Esophagus (tissue), 2 donors: ENCODE measurements at regions not wholly inside any gene's neighbourhood (a gene's known extent, or its start where the extent isn't known, plus 50 kb on each side); places are given as distances from the start of the nearest gene placed in this dataset.

Experiments
- H3K27ac ChIP-seq, 2 donors: one replicate each; pipeline ENCODE4 v1.5.1; 2013; ENCODE audit warnings: low read depth in 2 of 2, mild to moderate bottlenecking in 2 of 2, inconsistent platforms in 1 of 2, low read length in 1 of 2, moderate library complexity in 1 of 2
- H3K27me3 ChIP-seq, 2 donors: one replicate each; pipeline ENCODE4 v1.6.1; 2013; ENCODE audit warnings: low read length in 2 of 2, control low read depth in 1 of 2, mild to moderate bottlenecking in 1 of 2; ENCODE audit not compliant: insufficient read depth in 2 of 2, control insufficient read depth in 1 of 2
- H3K36me3 ChIP-seq, 2 donors: one replicate each; pipeline ENCODE4 v1.6.1; 2013; ENCODE audit warnings: low read length in 1 of 2; ENCODE audit not compliant: control insufficient read depth in 2 of 2, insufficient read depth in 2 of 2
- H3K4me1 ChIP-seq, 2 donors: one replicate each; pipeline ENCODE4 v1.6.1; 2013; ENCODE audit warnings: low read length in 1 of 2; ENCODE audit not compliant: control insufficient read depth in 2 of 2, insufficient read depth in 2 of 2
- H3K4me3 ChIP-seq, 2 donors: one replicate each; pipeline ENCODE4 v1.5.1; 2013; ENCODE audit warnings: low read length in 2 of 2, mild to moderate bottlenecking in 2 of 2, low read depth in 1 of 2, moderate library complexity in 1 of 2
- H3K9me3 ChIP-seq, 2 donors: one replicate each; pipeline ENCODE4 v1.6.1; 2013; ENCODE audit warnings: mild to moderate bottlenecking in 2 of 2, low read depth in 1 of 2, low read length in 1 of 2, moderate library complexity in 1 of 2; ENCODE audit not compliant: control insufficient read depth in 2 of 2, insufficient read depth in 1 of 2
- WGBS, 2 donors: extraction: QIAGEN DNeasy Blood & Tissue Kit; methylation state at CpG; one replicate each; pipeline ENCODE4 v1.1.7; 2013; 5-methylcytosine and 5-hydroxymethylcytosine counted together
- donor health status: healthy with polysubstance abuse.
- donor health status: Bipolar disorder and iron deficiency.

DNA sequence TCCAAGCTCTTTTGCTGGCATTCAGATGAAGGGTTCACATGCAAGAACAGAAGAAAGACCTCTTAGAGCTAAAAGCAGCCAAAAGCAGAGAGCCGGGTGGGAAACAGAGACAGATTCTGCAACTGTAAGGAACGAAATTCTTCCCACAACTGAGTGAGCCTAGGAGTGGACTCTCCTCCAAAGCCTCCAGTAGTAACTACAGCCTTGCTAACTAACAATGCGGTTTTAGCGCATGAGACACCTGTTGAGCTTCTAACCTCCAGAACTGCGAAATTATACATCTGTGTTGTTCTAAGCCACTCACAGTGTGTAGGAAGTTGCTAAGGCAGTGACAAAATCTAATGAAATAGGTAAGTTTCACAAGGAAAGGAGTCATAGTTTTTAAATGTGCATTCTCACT, 98.1 kb upstream of the SLITRK1 start:
- no peaks in the 10 kb centered on the region for H3K27me3 ChIP-seq
- no peaks in the 10 kb centered on the region for H3K4me1 ChIP-seq
- 76 to 78% methylated on average over 5 of the region's 5 CpGs for WGBS, 2 donors
- H3K27ac ChIP-seq: no peak overlapping the region
- H3K9me3 ChIP-seq: no peaks in the 10 kb centered on the region
- no peak overlapping the region for H3K4me3 ChIP-seq
- no peaks in the 10 kb centered on the region for H3K36me3 ChIP-seq

DNA sequence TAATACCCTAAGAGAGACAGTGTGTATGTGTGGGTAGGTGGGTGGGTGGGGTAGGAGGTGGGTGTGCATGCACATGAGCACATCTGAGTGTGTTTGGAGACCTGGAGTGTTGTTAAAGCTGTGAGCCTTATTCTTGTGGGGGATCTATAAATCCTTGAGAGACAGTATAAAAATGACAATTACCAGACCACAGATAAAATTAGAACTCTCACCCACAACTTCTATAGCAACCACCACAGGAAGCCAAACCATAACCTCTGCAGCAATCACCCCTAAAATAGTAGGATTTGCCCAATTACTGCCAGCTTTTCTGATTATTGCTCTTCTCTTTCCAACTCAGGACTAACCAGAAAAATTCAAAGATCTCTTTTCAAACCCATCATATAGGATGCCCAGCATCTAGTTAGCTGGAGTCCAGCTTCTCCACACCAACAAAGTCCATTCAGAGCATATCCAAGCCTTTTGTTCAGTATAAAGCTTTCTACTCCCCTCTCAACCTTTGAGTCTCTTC, 93.4 kb upstream of the SLITRK1 start:
- H3K4me1 ChIP-seq: no peaks in the 10 kb centered on the region
- H3K27me3 ChIP-seq: no peaks in the 10 kb centered on the region
- no peak overlapping the region for H3K27ac ChIP-seq
- H3K9me3 ChIP-seq: no peaks in the 10 kb centered on the region
- no peaks in the 10 kb centered on the region for H3K36me3 ChIP-seq
- H3K4me3 ChIP-seq: no peak overlapping the region

DNA sequence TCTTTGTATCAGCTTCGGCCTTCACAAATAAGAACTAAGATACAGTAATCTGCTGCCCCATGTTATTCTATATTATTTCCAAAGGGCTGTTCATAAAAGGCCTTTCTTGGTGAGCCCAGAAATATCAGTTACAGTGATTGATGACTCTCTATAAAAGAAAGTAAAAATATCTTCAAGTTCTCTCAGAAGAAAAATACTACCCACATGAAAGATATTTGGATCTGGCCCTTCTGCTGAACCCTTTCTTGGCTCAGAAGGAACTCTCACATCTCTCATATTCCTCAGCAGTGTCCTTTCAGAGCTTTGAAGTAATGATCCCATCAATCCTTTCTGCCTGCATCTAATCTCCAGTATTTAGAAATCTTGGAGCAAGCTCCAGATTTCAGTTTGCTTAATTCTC, 76.3 kb upstream of the SLITRK1 start:
- H3K4me3 ChIP-seq: no peak overlapping the region
- H3K9me3 ChIP-seq: no peaks in the 10 kb centered on the region
- H3K36me3 ChIP-seq: no peaks in the 10 kb centered on the region
- 43 to 51% methylated on average over 1 of the region's 1 CpG for WGBS, 2 donors
- no peaks in the 10 kb centered on the region for H3K27me3 ChIP-seq
- no peaks in the 10 kb centered on the region for H3K4me1 ChIP-seq
- H3K27ac ChIP-seq: no peak overlapping the region

- Histone ChIP-seq H3K36me3 (no peaks in the 10 kb centered on the region), H3K4me1 (no peaks in the 10 kb centered on the region), H3K27me3 (no peaks in the 10 kb centered on the region), H3K27ac (no peak overlapping the region), H3K4me3 (no peak overlapping the region), H3K9me3 (no peaks in the 10 kb centered on the region)
- 58 to 89% methylated on average over 3 of the region's 3 CpGs for WGBS, 2 donors
Observed at GRCh38 chr13:83955011-83955410, 72.7 kb upstream of the SLITRK1 start.

DNA sequence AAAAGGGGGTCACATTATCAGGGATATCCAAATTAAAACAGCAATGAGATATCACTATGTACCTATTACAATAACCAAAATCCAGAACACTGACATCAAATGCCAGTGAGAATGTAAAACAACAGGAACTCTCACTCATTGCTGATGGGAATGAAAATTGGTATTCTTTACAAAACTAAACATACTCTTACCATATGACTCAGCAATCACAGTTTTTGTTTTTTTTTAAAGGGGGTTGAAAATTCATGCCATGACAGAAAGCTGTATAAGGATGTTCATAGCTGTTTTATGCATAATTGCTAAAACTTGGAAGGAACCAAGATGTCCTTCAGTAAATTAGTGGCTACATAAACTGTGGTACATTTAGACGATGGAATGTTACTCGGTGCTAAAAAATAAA, 71.6 kb upstream of the SLITRK1 start:
- 96 to 98% methylated on average over 2 of the region's 2 CpGs for WGBS, 2 donors
- H3K9me3 ChIP-seq: no peaks in the 10 kb centered on the region
- H3K4me3 ChIP-seq: no peak overlapping the region
- no peaks in the 10 kb centered on the region for H3K36me3 ChIP-seq
- H3K27ac ChIP-seq: no peak overlapping the region
- no peaks in the 10 kb centered on the region for H3K4me1 ChIP-seq
- no peaks in the 10 kb centered on the region for H3K27me3 ChIP-seq

- Histone ChIP-seq H3K36me3 (no peaks in the 10 kb centered on the region), H3K27me3 (no peaks in the 10 kb centered on the region), H3K27ac (no peak overlapping the region), H3K9me3 (no peaks in the 10 kb centered on the region), H3K4me1 (no peaks in the 10 kb centered on the region), H3K4me3 (no peak overlapping the region)
- WGBS, 2 donors: 19 to 33% methylated on average over 1 of the region's 1 CpG
Observed at GRCh38 chr13:83950293-83950692, 68.0 kb upstream of the SLITRK1 start.

- no peaks in the 10 kb centered on the region for H3K27me3 ChIP-seq
- 66 to 67% methylated on average over 6 of the region's 6 CpGs for WGBS, 2 donors
Observed at GRCh38 chr13:83943530-83944279, 61.4 kb upstream of the SLITRK1 start.

GRCh38 chr13:83941701-83942335, 59.5 kb upstream of the SLITRK1 start:
- Histone ChIP-seq H3K36me3 (no peaks in the 10 kb centered on the region), H3K4me1 (no peaks in the 10 kb centered on the region), H3K27me3 (no peaks in the 10 kb centered on the region), H3K9me3 (no peaks in the 10 kb centered on the region), H3K4me3 (no peak overlapping the region), H3K27ac (no peak overlapping the region)
- 75 to 86% methylated on average over 4 of the region's 4 CpGs for WGBS, 2 donors

More at GRCh38 chr13:83943530-83944279, 61.4 kb upstream of the SLITRK1 start:
- Histone ChIP-seq H3K36me3 (no peaks in the 10 kb centered on the region), H3K4me1 (no peaks in the 10 kb centered on the region), H3K27ac (no peak overlapping the region), H3K4me3 (no peak overlapping the region), H3K9me3 (no peaks in the 10 kb centered on the region)

DNA sequence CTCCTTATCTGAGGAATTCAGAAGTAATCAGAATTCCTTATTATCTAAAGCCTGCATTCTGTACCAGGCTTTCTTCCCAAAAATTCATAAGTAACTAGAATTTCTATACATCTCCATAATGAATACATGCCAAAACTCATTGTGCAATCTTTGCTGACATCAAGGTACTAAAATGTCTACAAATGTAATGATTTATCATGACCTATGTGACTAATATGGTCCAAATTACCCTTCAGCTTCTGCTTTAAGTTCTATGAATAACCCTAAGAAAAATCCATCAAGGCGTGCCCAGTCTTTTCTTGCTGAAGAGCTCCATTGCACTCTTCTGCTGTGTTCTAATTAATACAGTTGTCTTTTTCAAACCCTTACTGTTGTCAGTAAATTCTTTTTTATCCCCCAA, 58.5 kb upstream of the SLITRK1 start:
- Histone ChIP-seq H3K27me3 (no peaks in the 10 kb centered on the region), H3K9me3 (no peaks in the 10 kb centered on the region), H3K36me3 (no peaks in the 10 kb centered on the region), H3K4me3 (no peak overlapping the region), H3K4me1 (no peaks in the 10 kb centered on the region), H3K27ac (no peak overlapping the region)
- WGBS, 2 donors: 69 to 79% methylated on average over 1 of the region's 1 CpG

DNA sequence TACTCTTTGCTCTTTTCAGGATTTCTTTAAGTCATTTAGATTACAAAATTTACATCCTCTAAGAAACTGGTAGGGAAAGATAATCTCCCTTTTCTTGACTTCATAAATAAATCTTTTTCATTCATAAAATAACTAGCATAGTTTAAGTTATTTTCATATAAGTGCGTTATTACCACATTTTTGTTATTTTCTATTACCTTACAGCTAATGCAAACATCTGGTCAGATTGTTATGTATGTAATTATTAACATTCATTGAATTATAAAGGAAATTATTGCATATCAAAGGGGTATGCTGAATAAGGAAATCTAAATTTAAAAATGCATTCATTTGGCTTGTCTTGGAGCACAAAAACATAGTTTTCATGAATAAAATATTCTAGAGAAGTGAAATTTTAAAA, 55.3 kb upstream of the SLITRK1 start:
- WGBS, 2 donors: 86 to 90% methylated on average over 1 of the region's 1 CpG
- Histone ChIP-seq H3K9me3 (no peaks in the 10 kb centered on the region), H3K4me3 (no peak overlapping the region), H3K4me1 (no peaks in the 10 kb centered on the region), H3K27me3 (no peaks in the 10 kb centered on the region), H3K27ac (no peak overlapping the region), H3K36me3 (no peaks in the 10 kb centered on the region)
